SK-N-SH treated with all-trans-retinoic acid at 6 μM for 48 hours (cell line): ENCODE measurements at regions not wholly inside any gene's neighbourhood (a gene's known extent, or its start where the extent isn't known, plus 50 kb on each side); places are given as distances from the start of the nearest gene placed in this dataset.

ENCODE experiments used
- ARNTL ChIP-seq: fragments of 450-650 bp; formaldehyde crosslinking; IDR thresholded peaks from 2 replicates; pipeline ENCODE4 v1.5.0; 2020; ENCODE audit warnings: low read depth, mild to moderate bottlenecking, moderate library complexity, borderline replicate concordance
- CSDC2 ChIP-seq: fragments of 250-450 bp; sonication (Bioruptor Pico); IDR thresholded peaks from 2 replicates; pipeline ENCODE4 v1.5.0; 2020; ENCODE audit warnings: mild to moderate bottlenecking, moderate library complexity
- ISL1 ChIP-seq: fragments of 250-450 bp; sonication (Bioruptor Pico); IDR thresholded peaks from 2 replicates; pipeline ENCODE4 v2.1.2; 2022; ENCODE audit warnings: mild to moderate bottlenecking, moderate library complexity
- TCF4 ChIP-seq: fragments of 250-450 bp; sonication (Bioruptor Pico); IDR thresholded peaks from 2 replicates; pipeline ENCODE4 v1.8.0; 2021; ENCODE audit warnings: mild to moderate bottlenecking, moderate library complexity, borderline replicate concordance
- ZC3H10 ChIP-seq: fragments of 250-450 bp; sonication (Bioruptor Pico); IDR thresholded peaks from 2 replicates; pipeline ENCODE4 v1.5.1; 2021; ENCODE audit warnings: mild to moderate bottlenecking, moderate library complexity
- ZFP3 ChIP-seq: fragments of 250-450 bp; sonication (Bioruptor Pico); IDR thresholded peaks from 2 replicates; pipeline ENCODE4 v1.5.0; 2020; ENCODE audit warnings: mild to moderate bottlenecking, moderate library complexity
- ZNF70 ChIP-seq: fragments of 450-650 bp; formaldehyde crosslinking; IDR thresholded peaks from 2 replicates; pipeline ENCODE4 v1.5.0; 2020; ENCODE audit warnings: mild to moderate bottlenecking, moderate library complexity
- TF ChIP-seq, protein P1 (sequence below): fragments of 250-450 bp; sonication (Bioruptor Pico); IDR thresholded peaks from 2 replicates; pipeline ENCODE4 v1.8.0; 2020; ENCODE audit warnings: mild to moderate bottlenecking, moderate library complexity, borderline replicate concordance
- TF ChIP-seq, protein P2 (sequence below): fragments of 250-450 bp; sonication (Bioruptor Pico); IDR thresholded peaks from 2 replicates; pipeline ENCODE4 v1.5.1; 2020; ENCODE audit warnings: low read depth, mild to moderate bottlenecking, moderate library complexity

DNA sequence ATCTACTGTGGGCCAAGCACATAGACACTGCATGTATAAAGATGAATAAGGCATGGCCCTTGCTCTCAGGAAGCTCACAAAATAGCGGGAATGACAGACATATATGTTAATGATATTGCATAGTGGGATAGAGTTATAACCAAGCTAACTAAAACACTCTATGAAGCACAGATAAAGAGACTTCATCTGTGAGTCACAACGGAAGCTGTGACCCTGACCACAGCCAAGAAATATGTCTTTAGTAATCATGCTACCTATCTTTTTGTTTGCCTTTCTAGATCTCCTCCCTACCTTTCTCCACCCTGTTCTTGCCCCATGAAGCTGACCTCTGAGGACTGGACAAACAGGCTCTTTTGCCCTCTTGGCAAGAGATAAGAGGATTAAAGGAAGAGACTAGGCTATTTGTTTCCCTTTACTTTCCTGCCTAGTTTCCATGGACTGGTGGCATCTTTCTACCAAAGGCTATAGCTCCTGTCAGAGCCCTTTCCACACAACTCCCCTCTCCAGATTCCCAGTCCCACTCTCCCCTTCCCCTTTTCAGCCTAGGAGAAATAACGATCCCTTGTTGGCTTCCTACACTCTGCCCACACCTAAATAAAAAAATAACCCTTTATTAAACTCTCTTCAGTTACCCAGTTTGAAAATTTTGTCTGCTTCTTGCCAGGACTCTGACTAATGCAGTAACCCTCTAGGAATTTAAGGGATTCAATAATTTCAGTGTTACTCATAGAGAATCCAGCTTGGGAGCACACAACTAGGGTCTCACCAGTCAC is 504.9 kb upstream of the MARCKS start:
- TF ChIP-seq ZNF70 (CRISPR knock-in tag) (no peak), ZC3H10 (CRISPR knock-in tag) (no peak), ISL1 (CRISPR knock-in tag) (no peak), ZFP3 (no peak), TCF4 (CRISPR knock-in tag) (no peak), CSDC2 (CRISPR knock-in tag) (no peak), ARNTL (CRISPR knock-in tag) (no peak)
- TF ChIP-seq, protein P1, sequence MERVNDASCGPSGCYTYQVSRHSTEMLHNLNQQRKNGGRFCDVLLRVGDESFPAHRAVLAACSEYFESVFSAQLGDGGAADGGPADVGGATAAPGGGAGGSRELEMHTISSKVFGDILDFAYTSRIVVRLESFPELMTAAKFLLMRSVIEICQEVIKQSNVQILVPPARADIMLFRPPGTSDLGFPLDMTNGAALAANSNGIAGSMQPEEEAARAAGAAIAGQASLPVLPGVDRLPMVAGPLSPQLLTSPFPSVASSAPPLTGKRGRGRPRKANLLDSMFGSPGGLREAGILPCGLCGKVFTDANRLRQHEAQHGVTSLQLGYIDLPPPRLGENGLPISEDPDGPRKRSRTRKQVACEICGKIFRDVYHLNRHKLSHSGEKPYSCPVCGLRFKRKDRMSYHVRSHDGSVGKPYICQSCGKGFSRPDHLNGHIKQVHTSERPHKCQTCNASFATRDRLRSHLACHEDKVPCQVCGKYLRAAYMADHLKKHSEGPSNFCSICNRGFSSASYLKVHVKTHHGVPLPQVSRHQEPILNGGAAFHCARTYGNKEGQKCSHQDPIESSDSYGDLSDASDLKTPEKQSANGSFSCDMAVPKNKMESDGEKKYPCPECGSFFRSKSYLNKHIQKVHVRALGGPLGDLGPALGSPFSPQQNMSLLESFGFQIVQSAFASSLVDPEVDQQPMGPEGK (CRISPR knock-in tag): no peak
- TF ChIP-seq, protein P2, sequence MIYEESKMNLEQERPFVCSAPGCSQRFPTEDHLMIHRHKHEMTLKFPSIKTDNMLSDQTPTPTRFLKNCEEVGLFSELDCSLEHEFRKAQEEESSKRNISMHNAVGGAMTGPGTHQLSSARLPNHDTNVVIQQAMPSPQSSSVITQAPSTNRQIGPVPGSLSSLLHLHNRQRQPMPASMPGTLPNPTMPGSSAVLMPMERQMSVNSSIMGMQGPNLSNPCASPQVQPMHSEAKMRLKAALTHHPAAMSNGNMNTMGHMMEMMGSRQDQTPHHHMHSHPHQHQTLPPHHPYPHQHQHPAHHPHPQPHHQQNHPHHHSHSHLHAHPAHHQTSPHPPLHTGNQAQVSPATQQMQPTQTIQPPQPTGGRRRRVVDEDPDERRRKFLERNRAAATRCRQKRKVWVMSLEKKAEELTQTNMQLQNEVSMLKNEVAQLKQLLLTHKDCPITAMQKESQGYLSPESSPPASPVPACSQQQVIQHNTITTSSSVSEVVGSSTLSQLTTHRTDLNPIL (CRISPR knock-in tag): no peak
